Upper lobe of right lung (tissue), 1 donor: ENCODE measurements at regions not wholly inside any gene's neighbourhood (a gene's known extent, or its start where the extent isn't known, plus 50 kb on each side); places are given as distances from the start of the nearest gene placed in this dataset.

Experiments used
- ATAC-seq: fragments of 200-7000 bp; cut with Tn5 transposase; one replicate; pipeline ENCODE4 v1.9.1; 2020; ENCODE audit warnings: mild to moderate bottlenecking, moderate library complexity
- DNase-seq: peaks from one replicate; pipeline ENCODE4 v3.0.0-alpha.2; 2020
- H3K27ac ChIP-seq: fragments of 200-600 bp; one replicate; pipeline ENCODE4 v1.8.0; 2022
- H3K27me3 ChIP-seq: fragments of 200-600 bp; one replicate; pipeline ENCODE4 v1.8.0; 2022; ENCODE audit warnings: mild to moderate bottlenecking
- H3K36me3 ChIP-seq: fragments of 200-600 bp; one replicate; pipeline ENCODE4 v1.8.0; 2022
- H3K4me1 ChIP-seq: fragments of 200-600 bp; one replicate; pipeline ENCODE4 v1.8.0; 2022
- H3K4me3 ChIP-seq: fragments of 200-600 bp; one replicate; pipeline ENCODE4 v1.8.0; 2022; ENCODE audit warnings: mild to moderate bottlenecking
- H3K9me3 ChIP-seq: fragments of 200-600 bp; one replicate; pipeline ENCODE4 v1.8.0; 2022
- CTCF ChIP-seq: fragments of 200-600 bp; IDR thresholded peaks from one replicate; pipeline ENCODE4 v1.8.0; 2022; ENCODE audit warnings: antibody characterized with exemption
- intact Hi-C: fragments of 100-400 bp; cut with DNase I; formaldehyde crosslinking; loops from one replicate; pipeline ENCODE4 v1.11.0; 2022
- donor health status: DM: no; HTN: yes; CAD: no; lungs with severe emphysema.

DNA sequence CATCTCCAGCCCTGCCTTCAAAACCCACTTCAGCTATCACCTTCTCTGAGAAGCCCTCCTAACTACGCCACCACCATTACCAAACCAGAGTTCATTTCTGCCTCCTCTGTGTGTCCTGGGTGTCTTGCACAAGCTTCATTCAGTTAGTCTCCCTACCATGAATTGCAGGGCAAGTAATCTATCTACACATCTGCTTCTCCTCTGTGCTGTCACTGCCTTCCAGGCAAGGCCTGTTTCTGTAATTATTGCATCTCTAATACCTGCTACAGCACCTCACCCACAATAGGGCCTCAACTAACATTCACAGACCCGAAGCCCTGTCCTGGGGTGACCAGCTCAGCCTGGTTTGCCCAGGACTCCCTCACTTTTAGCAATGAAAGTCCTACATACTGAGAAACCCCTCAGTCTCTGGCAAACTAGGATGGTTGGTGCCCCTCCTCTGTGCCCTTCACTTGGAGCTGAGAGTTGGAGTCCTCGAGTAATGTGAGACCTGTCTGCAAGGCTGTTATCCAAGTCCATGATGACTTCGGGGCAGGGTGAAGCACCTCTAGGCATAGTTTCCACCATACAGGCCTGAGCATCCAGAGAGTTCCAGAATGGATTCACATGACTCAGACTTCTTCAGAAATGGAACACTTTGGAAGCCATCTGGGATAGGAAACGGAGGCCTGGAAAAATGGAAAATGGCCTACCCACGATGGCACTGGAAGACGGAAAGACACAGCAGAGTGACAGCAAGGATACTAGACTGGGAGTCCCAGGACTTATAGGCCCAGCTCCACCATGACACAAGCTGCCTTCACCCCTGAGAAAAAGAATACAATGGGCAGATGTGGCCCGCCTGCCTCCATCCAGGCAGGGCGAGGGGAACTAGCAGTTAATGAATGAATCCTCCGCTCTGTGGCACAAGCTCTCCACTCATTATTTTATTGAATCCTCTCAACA is 269.3 kb downstream of the BUD13 start:
- H3K4me1 ChIP-seq: no peaks in the 10 kb centered on the region
- H3K27me3 ChIP-seq: peaks cover 26% of the 10 kb centered on the region
- DNase-seq: no peak

GRCh38 chr11:116502641-116503061 is 270.1 kb downstream of the BUD13 start:
- H3K27me3 ChIP-seq: peaks cover 34% of the 10 kb centered on the region
- H3K9me3 ChIP-seq: no peaks in the 10 kb centered on the region

More for the DNA sequence above, 269.3 kb downstream of the BUD13 start:
- H3K9me3 ChIP-seq: no peaks in the 10 kb centered on the region
- H3K36me3 ChIP-seq: no peaks in the 10 kb centered on the region
- intact Hi-C loops: no loop called here
- H3K27ac ChIP-seq: no peak overlapping the region
- no peak overlapping the region for H3K4me3 ChIP-seq
- no peak for TF ChIP-seq CTCF
- ATAC-seq: no peak

DNA sequence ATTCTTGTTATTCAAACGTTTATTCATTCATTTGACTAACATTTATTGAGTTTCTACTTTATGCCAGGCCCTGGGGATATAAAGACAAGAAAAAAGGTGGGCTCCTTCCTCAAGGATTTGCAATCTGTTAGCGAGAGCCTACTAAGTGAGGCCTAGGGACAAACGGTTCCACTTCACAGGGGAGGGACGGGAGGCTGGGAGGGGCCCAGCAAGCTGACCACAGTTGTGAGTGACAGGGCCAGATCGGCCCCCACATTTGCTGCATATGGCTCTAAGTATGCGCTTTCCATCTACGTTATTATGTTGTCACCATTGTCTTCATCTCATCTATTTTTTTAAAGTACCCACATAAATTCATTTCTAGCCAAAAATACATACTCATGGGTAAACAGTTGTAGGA is 271.1 kb downstream of the BUD13 start:
- Histone ChIP-seq H3K36me3 (no peaks in the 10 kb centered on the region), H3K27me3 (peaks cover 34% of the 10 kb centered on the region), H3K4me1 (no peaks in the 10 kb centered on the region), H3K4me3 (no peak overlapping the region), H3K9me3 (no peaks in the 10 kb centered on the region), H3K27ac (no peak overlapping the region)
- TF ChIP-seq CTCF: no peak
- DNase-seq: no peak
- intact Hi-C loops: no loop called here
- no peak for ATAC-seq

More at GRCh38 chr11:116502641-116503061, 270.1 kb downstream of the BUD13 start:
- ATAC-seq (no peak), DNase-seq (no peak)
- intact Hi-C loops: no loop called here
- TF ChIP-seq CTCF: no peak
- Histone ChIP-seq H3K4me1 (no peaks in the 10 kb centered on the region), H3K27ac (no peak overlapping the region), H3K36me3 (no peaks in the 10 kb centered on the region), H3K4me3 (no peak overlapping the region)

DNA sequence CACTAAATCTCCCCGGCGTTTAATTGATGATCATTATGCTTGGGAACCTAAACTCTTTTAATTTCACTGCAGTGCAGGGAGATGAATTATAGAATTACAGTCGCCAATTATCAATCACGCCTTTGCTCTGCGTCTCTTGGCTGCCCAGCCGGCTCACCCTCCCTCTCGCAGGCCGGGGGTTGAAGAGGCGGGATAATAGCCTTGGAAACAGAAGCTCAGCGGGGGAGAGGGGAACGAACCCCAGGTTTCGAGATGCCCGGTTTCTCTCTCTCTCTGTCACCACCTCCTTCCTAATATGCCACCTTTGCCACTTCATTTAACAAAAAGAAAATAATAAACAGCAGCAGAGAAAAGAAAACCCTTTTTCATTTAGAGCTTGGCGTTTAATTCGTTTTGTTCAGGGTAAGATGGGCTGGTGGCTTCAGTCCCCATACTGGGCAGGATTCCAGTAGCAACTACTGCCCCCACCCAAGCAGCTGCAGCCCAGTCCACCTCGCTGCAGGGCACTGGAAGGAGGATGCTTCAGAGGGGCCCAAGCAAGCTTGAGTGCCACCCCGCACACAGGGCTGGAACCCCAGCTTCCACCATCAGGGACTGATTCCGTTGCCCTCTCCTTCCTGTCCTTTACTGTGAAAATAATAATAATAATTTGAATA is 271.7 kb downstream of the BUD13 start:
- Histone ChIP-seq H3K9me3 (no peaks in the 10 kb centered on the region), H3K36me3 (no peaks in the 10 kb centered on the region), H3K4me3 (no peak overlapping the region), H3K4me1 (no peaks in the 10 kb centered on the region), H3K27ac (no peak overlapping the region), H3K27me3 (peaks cover 34% of the 10 kb centered on the region)
- intact Hi-C loops: no loop called here
- no peak for DNase-seq
- TF ChIP-seq CTCF: no peak
- ATAC-seq: no peak

GRCh38 chr11:116500026-116500946 is 272.5 kb downstream of the BUD13 start:
- ATAC-seq: no peak
- TF ChIP-seq CTCF: no peak

More at GRCh38 chr11:116500026-116500946, 272.5 kb downstream of the BUD13 start:
- Histone ChIP-seq H3K27me3 (peaks cover 29% of the 10 kb centered on the region), H3K4me1 (no peaks in the 10 kb centered on the region), H3K36me3 (no peaks in the 10 kb centered on the region), H3K9me3 (no peaks in the 10 kb centered on the region), H3K27ac (no peak overlapping the region), H3K4me3 (no peak overlapping the region)
- DNase-seq: no peak
- intact Hi-C loops: no loop called here
